BJ (cell line): ENCODE measurements at regions not wholly inside any gene's neighbourhood (a gene's known extent, or its start where the extent isn't known, plus 50 kb on each side); places are given as distances from the start of the nearest gene placed in this dataset.
"Not testable (repeated sequence)": the region's sequence is repeated elsewhere in the genome, so short reads cannot be mapped to it uniquely, and the experiment has no call there.

Experiments
- CTCF ChIA-PET: fragments of 350-600 bp; formaldehyde crosslinking; extraction: SDS; loops from one replicate; lab custom pipeline; 2021; ENCODE audit warnings: antibody characterized with exemption, inconsistent platforms; lab: Yijun Ruan, JAX
- POLR2A ChIA-PET: fragments of 300-600 bp; sonication (Branson Sonifier 250); formaldehyde crosslinking; extraction: SDS; loops from one replicate; lab custom pipeline; 2021; ENCODE audit warnings: antibody characterized with exemption; lab: Charles Lee
- DNase-seq: peaks from one replicate; pipeline ENCODE4 v3.0.0-alpha.2; 2011; ENCODE audit warnings: low read depth
- H3K27me3 ChIP-seq: 2 replicates; pipeline ENCODE4 v1.6.0; 2011; ENCODE audit warnings: low read length; ENCODE audit not compliant: control insufficient read depth, insufficient read depth
- H3K36me3 ChIP-seq: 2 replicates; pipeline ENCODE4 v1.5.1; 2011; ENCODE audit warnings: low read length; ENCODE audit not compliant: control insufficient read depth, insufficient read depth
- H3K4me3 ChIP-seq: 2 replicates; pipeline ENCODE4 v1.5.1; 2011; ENCODE audit warnings: low read depth, mild to moderate bottlenecking, control low read depth, low read length
- CTCF ChIP-seq: IDR thresholded peaks from 2 replicates; pipeline ENCODE4 v1.5.1; 2011; ENCODE audit warnings: low read depth, mild to moderate bottlenecking, control low read depth, inconsistent platforms, low read length, moderate library complexity; ENCODE audit not compliant: insufficient read depth

GRCh38 chr6:122872311-122872710 lies 83.3 kb downstream of the SMPDL3A start:
- H3K36me3 ChIP-seq = no peaks in the 10 kb centered on the region
- ChIA-PET POLR2A (no interaction called here), CTCF (interaction anchor here (1.4 kb wide), 1 partner anchor 12 kb away, joined by 3 read pairs; no protein-coding TSS in a partner anchor)
- H3K4me3 ChIP-seq = no peak overlapping the region
- TF ChIP-seq CTCF = no peak
- DNase-seq = no peak
- no peaks in the 10 kb centered on the region for H3K27me3 ChIP-seq

GRCh38 chr6:122877302-122877701 lies 88.2 kb downstream of the SMPDL3A start:
- CTCF ChIA-PET = no interaction called here
- Histone ChIP-seq H3K27me3 (no peaks in the 10 kb centered on the region), H3K36me3 (no peaks in the 10 kb centered on the region), H3K4me3 (no peak overlapping the region)
- no peak for TF ChIP-seq CTCF
- POLR2A ChIA-PET = no interaction called here
- DNase-seq = no peak

- TF ChIP-seq CTCF = no peak
- Histone ChIP-seq H3K4me3 (no peak overlapping the region), H3K27me3 (no peaks in the 10 kb centered on the region), H3K36me3 (no peaks in the 10 kb centered on the region)
- DNase-seq = no peak
- POLR2A ChIA-PET = no interaction called here
- CTCF ChIA-PET = no interaction called here
Observed at GRCh38 chr6:122878796-122879195, 89.7 kb downstream of the SMPDL3A start.

- POLR2A ChIA-PET = no interaction called here
Observed at GRCh38 chr6:122886481-122886880, 97.4 kb downstream of the SMPDL3A start.

GRCh38 chr6:122887941-122888340 lies 98.9 kb downstream of the SMPDL3A start:
- no peak for DNase-seq
- POLR2A ChIA-PET = no interaction called here
- no peak overlapping the region for H3K4me3 ChIP-seq
- H3K27me3 ChIP-seq = no peaks in the 10 kb centered on the region
- no peak for TF ChIP-seq CTCF
- CTCF ChIA-PET = no interaction called here
- H3K36me3 ChIP-seq = no peaks in the 10 kb centered on the region

More at GRCh38 chr6:122886481-122886880, 97.4 kb downstream of the SMPDL3A start:
- H3K27me3 ChIP-seq = no peaks in the 10 kb centered on the region
- CTCF ChIA-PET = no interaction called here
- TF ChIP-seq CTCF = no peak
- H3K4me3 ChIP-seq = no peak overlapping the region
- no peak for DNase-seq
- H3K36me3 ChIP-seq = no peaks in the 10 kb centered on the region

GRCh38 chr6:122888680-122889079 lies 99.6 kb downstream of the SMPDL3A start:
- H3K36me3 ChIP-seq, POLR2A ChIA-PET, H3K27me3 ChIP-seq, CTCF ChIA-PET, DNase-seq, H3K4me3 ChIP-seq: not testable (repeated sequence)
